ENCODE measurements at regions not wholly inside any gene's neighbourhood (a gene's known extent, or its start where the extent isn't known, plus 50 kb on each side); places are given as distances from the start of the nearest gene placed in this dataset.

DNA sequence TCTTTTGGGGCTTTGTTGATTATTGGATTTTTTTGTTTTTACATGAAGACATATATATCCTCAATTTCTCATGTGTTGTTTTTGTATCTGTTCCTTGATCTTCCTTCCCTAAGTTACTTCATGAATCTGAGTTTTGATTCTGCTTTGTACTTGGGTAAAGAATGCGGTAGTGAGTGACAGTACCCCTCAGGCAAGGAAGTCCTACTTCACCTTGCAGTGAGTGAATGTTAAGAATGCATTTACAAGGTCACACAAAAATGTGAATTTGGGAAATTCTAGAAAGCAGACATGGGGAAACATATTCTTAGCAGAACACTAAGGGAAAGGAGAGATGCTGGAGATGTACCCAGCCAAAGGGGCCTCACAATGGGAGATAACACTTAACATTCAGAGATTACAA lies 373.1 kb upstream of the LCORL start:
- WGBS (ENCODE audit: low lambda C conversion rate) = 61% methylated on average over 1 of the region's 1 CpG
- no peaks in the 10 kb centered on the region for H4K20me1 ChIP-seq (ENCODE audit: insufficient read depth, low read length)
- in situ Hi-C loops (cut with HindIII; ENCODE audit: extremely low pct_ligation_motif_present, low pct_unique_long_range_greater_than_20kb) (no loop called here), intact Hi-C loops (cut with micrococcal nuclease; ENCODE audit: unreplicated experiment) (no loop called here)
- peaks cover 9% of the 10 kb centered on the region for H3K9me3 ChIP-seq (ENCODE audit: low read length)
- no peaks in the 10 kb centered on the region for H3K79me2 ChIP-seq (ENCODE audit: insufficient read depth, low read length)
- no peak overlapping the region for H2AFZ ChIP-seq (ENCODE audit: low read length)
- ChIA-PET CTCF (ENCODE audit: low intra/inter-chr PET ratio, low total read pairs) (no interaction called here), POLR2A (no interaction called here)
- no TSS peak for BruUV-seq (replicated peaks)
- H3K27me3 ChIP-seq (ENCODE audit: control insufficient read depth in 1 of 2, insufficient read depth in 2 of 2, low read length in 2 of 2) = no peaks in the 10 kb centered on the region; a peak in 1 of 5 replicates
- no peaks in the 10 kb centered on the region for H3K4me1 ChIP-seq (ENCODE audit: insufficient read depth, low read length)
- H3K9ac ChIP-seq (ENCODE audit: insufficient read depth, low read depth, low read length) = no peak overlapping the region
- no peak overlapping the region for H3K27ac ChIP-seq (ENCODE audit: extremely low read length, insufficient read depth, low read length)
- H3K4me3 ChIP-seq (replicated peaks in 1 of 3; ENCODE audit: insufficient read depth in 1 of 3, low read depth in 2 of 3, low read length in 3 of 3) = no peak overlapping the region
- H3K4me2 ChIP-seq (ENCODE audit: low read depth, low read length) = no peak overlapping the region
- no peak for ATAC-seq
- no peaks in the 10 kb centered on the region for H3K36me3 ChIP-seq (replicated peaks in 1 of 2; ENCODE audit: control insufficient read depth in 1 of 2, insufficient read depth in 2 of 2, low read length in 2 of 2)
- no peak for FAIRE-seq
- DNase-seq (ENCODE audit: low spot score) = no peak
- TF ChIP-seq, protein P1, sequence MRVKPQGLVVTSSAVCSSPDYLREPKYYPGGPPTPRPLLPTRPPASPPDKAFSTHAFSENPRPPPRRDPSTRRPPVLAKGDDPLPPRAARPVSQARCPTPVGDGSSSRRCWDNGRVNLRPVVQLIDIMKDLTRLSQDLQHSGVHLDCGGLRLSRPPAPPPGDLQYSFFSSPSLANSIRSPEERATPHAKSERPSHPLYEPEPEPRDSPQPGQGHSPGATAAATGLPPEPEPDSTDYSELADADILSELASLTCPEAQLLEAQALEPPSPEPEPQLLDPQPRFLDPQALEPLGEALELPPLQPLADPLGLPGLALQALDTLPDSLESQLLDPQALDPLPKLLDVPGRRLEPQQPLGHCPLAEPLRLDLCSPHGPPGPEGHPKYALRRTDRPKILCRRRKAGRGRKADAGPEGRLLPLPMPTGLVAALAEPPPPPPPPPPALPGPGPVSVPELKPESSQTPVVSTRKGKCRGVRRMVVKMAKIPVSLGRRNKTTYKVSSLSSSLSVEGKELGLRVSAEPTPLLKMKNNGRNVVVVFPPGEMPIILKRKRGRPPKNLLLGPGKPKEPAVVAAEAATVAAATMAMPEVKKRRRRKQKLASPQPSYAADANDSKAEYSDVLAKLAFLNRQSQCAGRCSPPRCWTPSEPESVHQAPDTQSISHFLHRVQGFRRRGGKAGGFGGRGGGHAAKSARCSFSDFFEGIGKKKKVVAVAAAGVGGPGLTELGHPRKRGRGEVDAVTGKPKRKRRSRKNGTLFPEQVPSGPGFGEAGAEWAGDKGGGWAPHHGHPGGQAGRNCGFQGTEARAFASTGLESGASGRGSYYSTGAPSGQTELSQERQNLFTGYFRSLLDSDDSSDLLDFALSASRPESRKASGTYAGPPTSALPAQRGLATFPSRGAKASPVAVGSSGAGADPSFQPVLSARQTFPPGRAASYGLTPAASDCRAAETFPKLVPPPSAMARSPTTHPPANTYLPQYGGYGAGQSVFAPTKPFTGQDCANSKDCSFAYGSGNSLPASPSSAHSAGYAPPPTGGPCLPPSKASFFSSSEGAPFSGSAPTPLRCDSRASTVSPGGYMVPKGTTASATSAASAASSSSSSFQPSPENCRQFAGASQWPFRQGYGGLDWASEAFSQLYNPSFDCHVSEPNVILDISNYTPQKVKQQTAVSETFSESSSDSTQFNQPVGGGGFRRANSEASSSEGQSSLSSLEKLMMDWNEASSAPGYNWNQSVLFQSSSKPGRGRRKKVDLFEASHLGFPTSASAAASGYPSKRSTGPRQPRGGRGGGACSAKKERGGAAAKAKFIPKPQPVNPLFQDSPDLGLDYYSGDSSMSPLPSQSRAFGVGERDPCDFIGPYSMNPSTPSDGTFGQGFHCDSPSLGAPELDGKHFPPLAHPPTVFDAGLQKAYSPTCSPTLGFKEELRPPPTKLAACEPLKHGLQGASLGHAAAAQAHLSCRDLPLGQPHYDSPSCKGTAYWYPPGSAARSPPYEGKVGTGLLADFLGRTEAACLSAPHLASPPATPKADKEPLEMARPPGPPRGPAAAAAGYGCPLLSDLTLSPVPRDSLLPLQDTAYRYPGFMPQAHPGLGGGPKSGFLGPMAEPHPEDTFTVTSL (CRISPR knock-in tag; IDR thresholded peaks at IDR 0.05; ENCODE audit: borderline replicate concordance) = no peak
- TF ChIP-seq ZNF136 (CRISPR knock-in tag; IDR thresholded peaks at IDR 0.05; ENCODE audit: low read depth) (no peak), SRY (CRISPR knock-in tag; IDR thresholded peaks at IDR 0.05) (no peak), MTA1 (CRISPR knock-in tag; IDR thresholded peaks at IDR 0.05; ENCODE audit: borderline replicate concordance) (no peak), ZNF451 (CRISPR knock-in tag; IDR thresholded peaks at IDR 0.05) (no peak), HNF4G (IDR thresholded peaks at IDR 0.05; ENCODE audit: borderline replicate concordance, low read depth, low read length) (no peak), HNF4G (CRISPR knock-in tag; IDR thresholded peaks at IDR 0.05; ENCODE audit: borderline replicate concordance, low read depth) (no peak), ZSCAN22 (CRISPR knock-in tag; IDR thresholded peaks at IDR 0.05) (no peak), ARHGAP35 (CRISPR knock-in tag; IDR thresholded peaks at IDR 0.05; ENCODE audit: borderline replicate concordance) (no peak), NFYC (CRISPR knock-in tag; IDR thresholded peaks at IDR 0.05) (no peak), CREB1 (IDR thresholded peaks at IDR 0.05) (no peak), CREB1 (CRISPR knock-in tag; IDR thresholded peaks at IDR 0.05) (no peak)
- TF ChIP-seq, protein P2, sequence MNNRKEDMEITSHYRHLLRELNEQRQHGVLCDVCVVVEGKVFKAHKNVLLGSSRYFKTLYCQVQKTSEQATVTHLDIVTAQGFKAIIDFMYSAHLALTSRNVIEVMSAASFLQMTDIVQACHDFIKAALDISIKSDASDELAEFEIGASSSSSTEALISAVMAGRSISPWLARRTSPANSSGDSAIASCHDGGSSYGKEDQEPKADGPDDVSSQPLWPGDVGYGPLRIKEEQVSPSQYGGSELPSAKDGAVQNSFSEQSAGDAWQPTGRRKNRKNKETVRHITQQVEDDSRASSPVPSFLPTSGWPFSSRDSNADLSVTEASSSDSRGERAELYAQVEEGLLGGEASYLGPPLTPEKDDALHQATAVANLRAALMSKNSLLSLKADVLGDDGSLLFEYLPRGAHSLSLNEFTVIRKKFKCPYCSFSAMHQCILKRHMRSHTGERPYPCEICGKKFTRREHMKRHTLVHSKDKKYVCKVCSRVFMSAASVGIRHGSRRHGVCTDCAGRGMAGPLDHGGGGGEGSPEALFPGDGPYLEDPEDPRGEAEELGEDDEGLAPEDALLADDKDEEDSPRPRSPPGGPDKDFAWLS (CRISPR knock-in tag; IDR thresholded peaks at IDR 0.05; ENCODE audit: borderline replicate concordance) = no peak
- TF ChIP-seq, protein P3, sequence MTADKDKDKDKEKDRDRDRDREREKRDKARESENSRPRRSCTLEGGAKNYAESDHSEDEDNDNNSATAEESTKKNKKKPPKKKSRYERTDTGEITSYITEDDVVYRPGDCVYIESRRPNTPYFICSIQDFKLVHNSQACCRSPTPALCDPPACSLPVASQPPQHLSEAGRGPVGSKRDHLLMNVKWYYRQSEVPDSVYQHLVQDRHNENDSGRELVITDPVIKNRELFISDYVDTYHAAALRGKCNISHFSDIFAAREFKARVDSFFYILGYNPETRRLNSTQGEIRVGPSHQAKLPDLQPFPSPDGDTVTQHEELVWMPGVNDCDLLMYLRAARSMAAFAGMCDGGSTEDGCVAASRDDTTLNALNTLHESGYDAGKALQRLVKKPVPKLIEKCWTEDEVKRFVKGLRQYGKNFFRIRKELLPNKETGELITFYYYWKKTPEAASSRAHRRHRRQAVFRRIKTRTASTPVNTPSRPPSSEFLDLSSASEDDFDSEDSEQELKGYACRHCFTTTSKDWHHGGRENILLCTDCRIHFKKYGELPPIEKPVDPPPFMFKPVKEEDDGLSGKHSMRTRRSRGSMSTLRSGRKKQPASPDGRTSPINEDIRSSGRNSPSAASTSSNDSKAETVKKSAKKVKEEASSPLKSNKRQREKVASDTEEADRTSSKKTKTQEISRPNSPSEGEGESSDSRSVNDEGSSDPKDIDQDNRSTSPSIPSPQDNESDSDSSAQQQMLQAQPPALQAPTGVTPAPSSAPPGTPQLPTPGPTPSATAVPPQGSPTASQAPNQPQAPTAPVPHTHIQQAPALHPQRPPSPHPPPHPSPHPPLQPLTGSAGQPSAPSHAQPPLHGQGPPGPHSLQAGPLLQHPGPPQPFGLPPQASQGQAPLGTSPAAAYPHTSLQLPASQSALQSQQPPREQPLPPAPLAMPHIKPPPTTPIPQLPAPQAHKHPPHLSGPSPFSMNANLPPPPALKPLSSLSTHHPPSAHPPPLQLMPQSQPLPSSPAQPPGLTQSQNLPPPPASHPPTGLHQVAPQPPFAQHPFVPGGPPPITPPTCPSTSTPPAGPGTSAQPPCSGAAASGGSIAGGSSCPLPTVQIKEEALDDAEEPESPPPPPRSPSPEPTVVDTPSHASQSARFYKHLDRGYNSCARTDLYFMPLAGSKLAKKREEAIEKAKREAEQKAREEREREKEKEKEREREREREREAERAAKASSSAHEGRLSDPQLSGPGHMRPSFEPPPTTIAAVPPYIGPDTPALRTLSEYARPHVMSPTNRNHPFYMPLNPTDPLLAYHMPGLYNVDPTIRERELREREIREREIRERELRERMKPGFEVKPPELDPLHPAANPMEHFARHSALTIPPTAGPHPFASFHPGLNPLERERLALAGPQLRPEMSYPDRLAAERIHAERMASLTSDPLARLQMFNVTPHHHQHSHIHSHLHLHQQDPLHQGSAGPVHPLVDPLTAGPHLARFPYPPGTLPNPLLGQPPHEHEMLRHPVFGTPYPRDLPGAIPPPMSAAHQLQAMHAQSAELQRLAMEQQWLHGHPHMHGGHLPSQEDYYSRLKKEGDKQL (CRISPR knock-in tag; IDR thresholded peaks at IDR 0.05; ENCODE audit: low read depth) = no peak

Data from HepG2 (cell line).